ENCODE measurements at regions not wholly inside any gene's neighbourhood (a gene's known extent, or its start where the extent isn't known, plus 50 kb on each side); places are given as distances from the start of the nearest gene placed in this dataset.

GRCh38 chr16:27685807-27686206, 135.9 kb downstream of the KATNIP start:
- no peak overlapping the region for H3K4me3 Mint-ChIP-seq
- H3K9me3 Mint-ChIP-seq: no peaks in the 10 kb centered on the region
- H3K4me1 Mint-ChIP-seq: no peaks in the 10 kb centered on the region
- H3K27ac Mint-ChIP-seq: no peak overlapping the region
- H3K27me3 Mint-ChIP-seq: no peaks in the 10 kb centered on the region
- no peak for ATAC-seq (replicated peaks)
- H3K36me3 Mint-ChIP-seq (ENCODE audit: low read depth): peaks cover 26% of the 10 kb centered on the region

DNA sequence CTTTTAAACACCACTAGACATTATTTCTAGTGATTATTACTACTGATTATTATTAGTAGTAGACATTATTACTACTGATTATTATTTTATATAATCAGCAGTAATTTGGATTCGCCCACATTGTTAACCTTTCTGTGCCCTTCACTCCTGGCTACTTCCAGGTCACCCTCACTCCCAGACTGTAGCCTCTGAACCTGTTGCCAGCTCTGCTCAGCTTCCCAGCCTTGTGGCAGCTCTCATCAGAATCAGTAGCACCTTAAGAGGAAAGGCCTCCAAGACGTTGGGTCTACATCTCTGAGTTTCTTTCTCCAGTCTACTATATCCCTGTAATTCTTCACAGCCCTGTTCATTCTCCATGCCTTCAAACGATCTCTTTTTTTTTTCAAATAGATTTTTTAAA, 137.0 kb downstream of the KATNIP start:
- Mint-ChIP-seq H3K9me3 (no peaks in the 10 kb centered on the region), H3K27ac (no peak overlapping the region)
- no peak for ATAC-seq (replicated peaks)

GRCh38 chr16:27687605-27688004, 137.7 kb downstream of the KATNIP start:
- no peak overlapping the region for H3K4me3 Mint-ChIP-seq
- H3K4me1 Mint-ChIP-seq: no peaks in the 10 kb centered on the region
- no peak overlapping the region for H3K27ac Mint-ChIP-seq
- H3K9me3 Mint-ChIP-seq: no peaks in the 10 kb centered on the region
- no peak for ATAC-seq (replicated peaks)
- H3K36me3 Mint-ChIP-seq (ENCODE audit: low read depth): peaks cover 9% of the 10 kb centered on the region
- H3K27me3 Mint-ChIP-seq: no peaks in the 10 kb centered on the region

More for the DNA sequence above, 137.0 kb downstream of the KATNIP start:
- Mint-ChIP-seq H3K4me3 (no peak overlapping the region), H3K36me3 (ENCODE audit: low read depth) (peaks cover 15% of the 10 kb centered on the region), H3K27me3 (no peaks in the 10 kb centered on the region), H3K4me1 (no peaks in the 10 kb centered on the region)

- ATAC-seq (replicated peaks): no peak
- no peaks in the 10 kb centered on the region for H3K4me1 Mint-ChIP-seq
- H3K36me3 Mint-ChIP-seq (ENCODE audit: low read depth): no peaks in the 10 kb centered on the region
- H3K4me3 Mint-ChIP-seq: no peak overlapping the region
- H3K9me3 Mint-ChIP-seq: no peaks in the 10 kb centered on the region
- H3K27me3 Mint-ChIP-seq: no peaks in the 10 kb centered on the region
- H3K27ac Mint-ChIP-seq: no peak overlapping the region
These were observed 139.8 kb downstream of the KATNIP start for GRCh38 chr16:27689711-27690110.

- no peaks in the 10 kb centered on the region for H3K4me1 Mint-ChIP-seq
- H3K27ac Mint-ChIP-seq: no peak overlapping the region
- H3K36me3 Mint-ChIP-seq (ENCODE audit: low read depth): no peaks in the 10 kb centered on the region
- no peaks in the 10 kb centered on the region for H3K27me3 Mint-ChIP-seq
- no peaks in the 10 kb centered on the region for H3K9me3 Mint-ChIP-seq
- no peak for ATAC-seq (replicated peaks)
- H3K4me3 Mint-ChIP-seq: no peak overlapping the region
These were observed 140.7 kb downstream of the KATNIP start for GRCh38 chr16:27690608-27691007.

DNA sequence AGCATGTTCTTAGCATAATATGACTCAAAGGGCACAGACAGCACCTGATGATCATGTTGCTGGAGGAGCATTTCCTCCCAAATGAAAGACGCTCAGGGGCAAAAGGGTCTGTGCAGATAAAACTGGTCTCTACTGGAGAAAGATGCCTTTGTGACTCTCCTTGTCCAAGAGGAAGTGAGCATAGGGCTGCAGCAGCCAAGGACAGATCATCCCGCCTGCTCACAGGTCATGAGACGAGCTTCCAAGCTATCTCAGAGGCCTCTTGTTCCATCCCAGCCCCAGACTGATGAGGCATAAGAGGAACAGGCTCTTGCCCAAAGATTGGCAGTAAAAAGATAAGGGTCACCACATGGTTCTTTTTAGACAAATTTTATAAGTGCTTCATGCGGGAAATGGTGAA, 141.8 kb downstream of the KATNIP start:
- H3K27ac Mint-ChIP-seq: no peak overlapping the region
- H3K9me3 Mint-ChIP-seq: no peaks in the 10 kb centered on the region
- H3K27me3 Mint-ChIP-seq: no peaks in the 10 kb centered on the region
- H3K4me1 Mint-ChIP-seq: no peaks in the 10 kb centered on the region
- H3K36me3 Mint-ChIP-seq (ENCODE audit: low read depth): no peaks in the 10 kb centered on the region
- H3K4me3 Mint-ChIP-seq: no peak overlapping the region
- ATAC-seq (replicated peaks): no peak

- Mint-ChIP-seq H3K27me3 (no peaks in the 10 kb centered on the region), H3K4me3 (no peak overlapping the region), H3K27ac (no peak overlapping the region), H3K36me3 (ENCODE audit: low read depth) (no peaks in the 10 kb centered on the region), H3K4me1 (no peaks in the 10 kb centered on the region), H3K9me3 (no peaks in the 10 kb centered on the region)
- ATAC-seq (replicated peaks): no peak
These were observed 142.6 kb downstream of the KATNIP start for GRCh38 chr16:27692576-27692975.

DNA sequence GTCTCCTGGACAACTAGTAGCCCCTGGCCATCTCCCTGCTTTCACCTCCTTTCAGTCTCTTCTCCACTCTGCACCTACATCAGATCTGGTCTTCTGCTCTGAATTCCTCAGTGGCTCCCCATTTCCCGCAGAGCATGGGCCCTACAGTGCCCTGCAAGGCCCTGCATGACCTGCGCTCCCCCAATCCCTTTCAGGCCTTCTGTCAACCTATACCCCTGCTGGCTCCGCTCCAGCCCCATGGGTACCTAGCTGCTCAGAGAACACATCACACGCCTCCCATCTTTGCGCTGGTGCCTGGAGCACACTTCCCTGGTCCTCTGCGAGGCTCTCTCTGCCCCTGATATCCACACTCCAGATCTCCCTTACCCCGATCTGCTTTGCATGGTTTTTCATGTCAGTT, 145.2 kb downstream of the KATNIP start:
- ATAC-seq (replicated peaks): no peak
- no peaks in the 10 kb centered on the region for H3K9me3 Mint-ChIP-seq
- peaks cover under 1% of the 10 kb centered on the region for H3K36me3 Mint-ChIP-seq (ENCODE audit: low read depth)
- no peak overlapping the region for H3K4me3 Mint-ChIP-seq
- no peak overlapping the region for H3K27ac Mint-ChIP-seq
- no peaks in the 10 kb centered on the region for H3K4me1 Mint-ChIP-seq
- no peaks in the 10 kb centered on the region for H3K27me3 Mint-ChIP-seq

GRCh38 chr16:27698266-27698665, 148.3 kb downstream of the KATNIP start:
- Mint-ChIP-seq H3K9me3 (no peaks in the 10 kb centered on the region), H3K27me3 (no peaks in the 10 kb centered on the region), H3K4me1 (no peaks in the 10 kb centered on the region), H3K27ac (no peak overlapping the region), H3K4me3 (no peak overlapping the region), H3K36me3 (ENCODE audit: low read depth) (peaks cover 12% of the 10 kb centered on the region)
- no peak for ATAC-seq (replicated peaks)

- no peaks in the 10 kb centered on the region for H3K27me3 Mint-ChIP-seq
- no peak overlapping the region for H3K27ac Mint-ChIP-seq
- no peak overlapping the region for H3K4me3 Mint-ChIP-seq
- no peaks in the 10 kb centered on the region for H3K4me1 Mint-ChIP-seq
- ATAC-seq (replicated peaks): no peak
- no peaks in the 10 kb centered on the region for H3K9me3 Mint-ChIP-seq
- H3K36me3 Mint-ChIP-seq (ENCODE audit: low read depth): peaks cover 12% of the 10 kb centered on the region
These were observed 148.8 kb downstream of the KATNIP start for GRCh38 chr16:27698746-27699145.

DNA sequence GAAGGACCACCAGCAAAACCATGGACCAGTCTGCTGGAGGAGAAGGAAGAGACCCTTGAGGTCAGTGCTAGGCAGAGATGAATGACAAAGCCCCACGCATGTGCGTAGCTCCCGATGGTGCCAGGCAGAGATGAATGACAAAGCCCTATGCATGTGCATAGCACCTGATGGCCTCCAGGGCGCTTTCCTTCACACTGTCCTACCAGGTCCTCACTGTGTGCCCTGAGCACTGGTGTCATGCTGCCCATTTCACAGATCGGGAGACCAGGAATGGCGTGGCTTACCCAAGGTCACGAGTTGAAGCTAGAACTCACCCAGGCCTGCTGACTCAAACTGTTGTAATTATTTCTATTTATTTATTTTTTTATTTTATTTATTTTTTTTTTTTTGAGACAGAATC, 149.6 kb downstream of the KATNIP start:
- Mint-ChIP-seq H3K4me1 (no peaks in the 10 kb centered on the region), H3K36me3 (ENCODE audit: low read depth) (peaks cover 12% of the 10 kb centered on the region), H3K27me3 (no peaks in the 10 kb centered on the region), H3K27ac (no peak overlapping the region), H3K9me3 (no peaks in the 10 kb centered on the region), H3K4me3 (no peak overlapping the region)
- ATAC-seq (replicated peaks): no peak

- ATAC-seq (replicated peaks): no peak
- H3K27ac Mint-ChIP-seq: no peak overlapping the region
- no peaks in the 10 kb centered on the region for H3K4me1 Mint-ChIP-seq
- no peaks in the 10 kb centered on the region for H3K27me3 Mint-ChIP-seq
- H3K9me3 Mint-ChIP-seq: no peaks in the 10 kb centered on the region
- H3K36me3 Mint-ChIP-seq (ENCODE audit: low read depth): peaks cover 12% of the 10 kb centered on the region
- H3K4me3 Mint-ChIP-seq: no peak overlapping the region
These were observed 150.5 kb downstream of the KATNIP start for GRCh38 chr16:27700304-27700995.

DNA sequence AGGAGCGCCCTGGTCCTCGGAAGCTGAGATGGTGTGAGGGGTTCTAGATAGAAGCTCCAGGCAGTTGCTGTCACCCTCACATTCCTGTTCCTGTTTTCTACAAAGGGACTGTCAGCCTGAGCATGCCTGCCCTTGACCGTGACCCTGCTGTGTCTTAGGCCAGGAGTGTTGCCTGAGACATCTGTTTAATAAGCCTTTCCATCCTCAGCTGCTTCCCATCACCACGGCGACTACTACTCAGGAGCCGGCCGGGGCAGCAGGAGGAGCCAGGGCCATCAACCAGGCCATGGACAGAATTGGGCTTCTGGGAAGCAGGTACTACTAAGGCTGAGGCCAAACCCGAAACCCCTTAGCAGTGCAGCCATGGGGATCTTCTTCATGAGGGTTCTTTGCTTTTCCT, 151.4 kb downstream of the KATNIP start:
- no peaks in the 10 kb centered on the region for H3K4me1 Mint-ChIP-seq
- no peaks in the 10 kb centered on the region for H3K27me3 Mint-ChIP-seq
- no peak overlapping the region for H3K4me3 Mint-ChIP-seq
- peaks cover 12% of the 10 kb centered on the region for H3K36me3 Mint-ChIP-seq (ENCODE audit: low read depth)
- H3K27ac Mint-ChIP-seq: no peak overlapping the region
- ATAC-seq (replicated peaks): no peak
- H3K9me3 Mint-ChIP-seq: no peaks in the 10 kb centered on the region

- ATAC-seq (replicated peaks): no peak
- Mint-ChIP-seq H3K4me1 (no peaks in the 10 kb centered on the region), H3K4me3 (no peak overlapping the region), H3K27me3 (no peaks in the 10 kb centered on the region), H3K27ac (no peak overlapping the region), H3K9me3 (no peaks in the 10 kb centered on the region), H3K36me3 (ENCODE audit: low read depth) (peaks cover 12% of the 10 kb centered on the region)
These were observed 153.2 kb downstream of the KATNIP start for GRCh38 chr16:27703121-27703520.

- no peak for ATAC-seq (replicated peaks)
- Mint-ChIP-seq H3K4me1 (no peaks in the 10 kb centered on the region), H3K9me3 (no peaks in the 10 kb centered on the region), H3K4me3 (no peak overlapping the region), H3K27me3 (no peaks in the 10 kb centered on the region), H3K36me3 (ENCODE audit: low read depth) (peaks cover 16% of the 10 kb centered on the region), H3K27ac (no peak overlapping the region)
These were observed 153.6 kb downstream of the KATNIP start for GRCh38 chr16:27703545-27703944.

- Mint-ChIP-seq H3K27ac (no peak overlapping the region), H3K4me1 (no peaks in the 10 kb centered on the region), H3K9me3 (no peaks in the 10 kb centered on the region), H3K27me3 (no peaks in the 10 kb centered on the region), H3K4me3 (no peak overlapping the region), H3K36me3 (ENCODE audit: low read depth) (peaks cover 21% of the 10 kb centered on the region)
- no peak for ATAC-seq (replicated peaks)
These were observed 154.3 kb downstream of the KATNIP start for GRCh38 chr16:27704252-27704651.
